ENCODE measurements at regions not wholly inside any gene's neighbourhood (a gene's known extent, or its start where the extent isn't known, plus 50 kb on each side); places are given as distances from the start of the nearest gene placed in this dataset.
"Not testable (repeated sequence)": the region's sequence is repeated elsewhere in the genome, so short reads cannot be mapped to it uniquely, and the experiment has no call there.

DNA sequence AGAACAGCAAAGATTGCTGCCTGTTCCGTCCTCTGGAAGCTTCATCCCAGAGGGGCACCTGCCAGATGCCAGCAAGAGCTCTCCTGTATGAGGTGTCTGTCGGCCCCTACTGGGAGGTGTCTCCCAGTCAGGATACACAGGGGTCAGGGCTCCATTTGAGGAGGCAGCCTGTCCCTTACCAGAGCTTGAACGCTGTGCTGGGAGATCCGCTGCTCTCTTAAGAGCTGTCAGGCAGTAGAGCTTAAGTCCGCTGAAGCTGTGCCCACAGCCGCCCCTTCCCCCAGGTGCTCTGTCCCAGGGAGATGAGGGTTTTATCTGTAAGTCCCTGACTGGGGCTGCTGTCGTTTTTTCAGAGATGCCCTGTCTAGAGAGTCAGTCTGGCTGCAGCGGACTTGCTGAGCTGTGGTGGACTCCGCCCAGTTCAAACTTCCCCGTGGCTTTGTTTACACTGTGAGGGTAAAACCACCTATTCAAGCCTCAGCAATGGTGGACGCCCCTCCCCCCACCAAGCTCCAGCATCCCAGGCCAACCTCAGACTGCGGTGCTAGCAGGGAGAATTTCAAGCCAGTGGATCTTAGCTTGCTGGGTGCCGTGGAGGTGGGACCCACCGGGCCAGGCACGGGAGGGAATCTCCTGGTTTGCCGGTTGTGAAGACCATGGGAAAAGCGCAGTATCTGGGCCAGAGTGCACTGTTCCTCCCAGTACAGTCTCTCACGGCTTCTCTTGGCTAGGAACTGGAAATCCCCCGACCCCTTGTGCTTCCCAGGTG, 62.1 kb upstream of the FER start:
- TF ChIP-seq EZH2 (IDR thresholded peaks at IDR 0.05; ENCODE audit: low read length, missing control alignments), result not testable (repeated sequence)
- TF ChIP-seq, protein P1, sequence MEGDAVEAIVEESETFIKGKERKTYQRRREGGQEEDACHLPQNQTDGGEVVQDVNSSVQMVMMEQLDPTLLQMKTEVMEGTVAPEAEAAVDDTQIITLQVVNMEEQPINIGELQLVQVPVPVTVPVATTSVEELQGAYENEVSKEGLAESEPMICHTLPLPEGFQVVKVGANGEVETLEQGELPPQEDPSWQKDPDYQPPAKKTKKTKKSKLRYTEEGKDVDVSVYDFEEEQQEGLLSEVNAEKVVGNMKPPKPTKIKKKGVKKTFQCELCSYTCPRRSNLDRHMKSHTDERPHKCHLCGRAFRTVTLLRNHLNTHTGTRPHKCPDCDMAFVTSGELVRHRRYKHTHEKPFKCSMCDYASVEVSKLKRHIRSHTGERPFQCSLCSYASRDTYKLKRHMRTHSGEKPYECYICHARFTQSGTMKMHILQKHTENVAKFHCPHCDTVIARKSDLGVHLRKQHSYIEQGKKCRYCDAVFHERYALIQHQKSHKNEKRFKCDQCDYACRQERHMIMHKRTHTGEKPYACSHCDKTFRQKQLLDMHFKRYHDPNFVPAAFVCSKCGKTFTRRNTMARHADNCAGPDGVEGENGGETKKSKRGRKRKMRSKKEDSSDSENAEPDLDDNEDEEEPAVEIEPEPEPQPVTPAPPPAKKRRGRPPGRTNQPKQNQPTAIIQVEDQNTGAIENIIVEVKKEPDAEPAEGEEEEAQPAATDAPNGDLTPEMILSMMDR (conservative IDR thresholded peaks at IDR 0.05 in 1 of 2, IDR thresholded peaks at IDR 0.05 in 1 of 2; ENCODE audit: low read depth in 1 of 2, low read length in 2 of 2), result not testable (repeated sequence)

Measured in fibroblast of lung (primary cell).